Glomerular endothelial cell (primary cell): ENCODE measurements at regions not wholly inside any gene's neighbourhood (a gene's known extent, or its start where the extent isn't known, plus 50 kb on each side); places are given as distances from the start of the nearest gene placed in this dataset.

ENCODE experiments used
- DNase-seq: peaks from one replicate; pipeline ENCODE4 v3.0.0-alpha.2; 2011; ENCODE audit warnings: low read depth, low spot score; ENCODE audit errors: extremely low read depth

GRCh38 chr9:82208741-82209450 is 220.3 kb downstream of the SPATA31D1 start:
- no peak for DNase-seq

- no peak for DNase-seq
Measured at GRCh38 chr9:82209797-82210470, 221.4 kb downstream of the SPATA31D1 start.

- no peak for DNase-seq
Measured at GRCh38 chr9:82212885-82213284, 224.3 kb downstream of the SPATA31D1 start.

DNA sequence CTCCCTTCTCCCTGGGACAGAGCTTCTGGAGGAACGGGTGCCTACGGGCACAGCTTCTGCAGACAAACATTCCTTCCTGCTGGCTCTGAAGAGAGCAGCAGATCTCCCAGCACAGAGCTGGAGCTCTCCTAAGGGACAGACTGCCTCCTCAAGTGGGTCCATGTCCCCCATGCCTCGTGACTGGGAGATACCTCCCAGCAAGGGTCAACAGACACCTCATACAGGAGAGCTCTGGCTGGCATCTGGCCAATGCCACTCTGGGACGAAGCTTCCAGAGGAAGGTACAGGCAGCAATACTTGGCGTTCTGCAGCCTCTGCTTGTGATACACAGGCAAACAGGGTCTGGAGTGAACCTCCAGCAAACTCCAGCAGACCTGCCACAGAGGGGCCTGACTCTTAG is 227.9 kb downstream of the SPATA31D1 start:
- DNase-seq, result no peak

GRCh38 chr9:82223442-82223841 is 234.9 kb downstream of the SPATA31D1 start:
- DNase-seq, result no peak

- no peak for DNase-seq
Measured at GRCh38 chr9:82231411-82231810, 242.8 kb downstream of the SPATA31D1 start.

- no peak for DNase-seq
Measured at GRCh38 chr9:82234160-82234943, 245.8 kb downstream of the SPATA31D1 start.

DNA sequence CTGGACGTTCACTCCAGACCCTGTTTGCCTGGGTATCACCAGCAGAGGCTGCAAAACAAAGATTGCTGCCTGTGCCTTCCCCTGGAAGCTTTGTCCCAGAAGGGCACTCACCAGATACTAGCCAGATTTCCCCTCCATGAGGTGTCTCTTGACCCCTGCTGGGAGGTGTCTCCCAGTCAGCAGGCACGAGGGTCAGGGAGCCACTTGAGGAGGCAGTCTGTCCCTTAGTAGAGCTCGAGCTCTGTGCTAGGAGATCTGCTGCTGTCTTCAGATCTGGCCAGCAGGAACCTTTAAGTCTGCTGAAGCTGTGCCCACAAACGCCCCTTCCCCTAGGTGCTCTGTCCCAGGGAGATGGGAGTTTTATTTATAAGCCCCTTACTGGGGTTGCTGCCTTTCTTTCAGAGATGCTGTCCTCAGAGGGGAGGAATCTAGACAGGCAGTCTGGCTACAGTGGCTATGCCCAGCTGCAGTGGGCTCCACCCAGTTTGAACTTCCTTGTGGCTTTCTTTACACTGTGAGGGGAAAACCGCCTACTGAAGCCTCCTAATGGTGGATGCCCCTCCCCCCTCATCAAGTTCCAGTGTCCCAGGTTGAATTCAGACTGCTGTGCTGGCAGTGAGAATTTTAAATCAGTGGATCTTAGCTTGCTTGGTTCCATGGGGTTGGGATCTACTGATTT is 253.9 kb downstream of the SPATA31D1 start:
- DNase-seq, result no peak

GRCh38 chr9:82247318-82247717 is 258.7 kb downstream of the SPATA31D1 start:
- no peak for DNase-seq

DNA sequence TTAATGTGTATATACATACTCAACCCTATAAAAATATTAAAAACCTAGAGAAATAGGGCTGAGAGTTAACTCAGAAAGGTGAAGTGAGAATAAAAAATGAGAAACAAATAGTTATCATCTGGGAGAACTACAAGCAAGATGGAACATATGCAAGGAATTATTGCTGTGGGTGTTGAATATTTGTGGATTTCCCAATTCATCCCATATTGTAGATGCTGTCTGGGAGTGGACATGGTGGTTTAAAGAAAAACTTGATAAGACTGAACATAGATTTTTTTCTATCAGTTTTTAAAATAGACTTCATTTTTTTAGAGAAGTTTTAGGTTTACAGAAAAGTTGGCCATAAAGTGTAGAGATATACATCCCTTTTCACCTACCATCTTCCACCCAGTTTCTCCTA is 263.5 kb downstream of the SPATA31D1 start:
- DNase-seq, result no peak

DNA sequence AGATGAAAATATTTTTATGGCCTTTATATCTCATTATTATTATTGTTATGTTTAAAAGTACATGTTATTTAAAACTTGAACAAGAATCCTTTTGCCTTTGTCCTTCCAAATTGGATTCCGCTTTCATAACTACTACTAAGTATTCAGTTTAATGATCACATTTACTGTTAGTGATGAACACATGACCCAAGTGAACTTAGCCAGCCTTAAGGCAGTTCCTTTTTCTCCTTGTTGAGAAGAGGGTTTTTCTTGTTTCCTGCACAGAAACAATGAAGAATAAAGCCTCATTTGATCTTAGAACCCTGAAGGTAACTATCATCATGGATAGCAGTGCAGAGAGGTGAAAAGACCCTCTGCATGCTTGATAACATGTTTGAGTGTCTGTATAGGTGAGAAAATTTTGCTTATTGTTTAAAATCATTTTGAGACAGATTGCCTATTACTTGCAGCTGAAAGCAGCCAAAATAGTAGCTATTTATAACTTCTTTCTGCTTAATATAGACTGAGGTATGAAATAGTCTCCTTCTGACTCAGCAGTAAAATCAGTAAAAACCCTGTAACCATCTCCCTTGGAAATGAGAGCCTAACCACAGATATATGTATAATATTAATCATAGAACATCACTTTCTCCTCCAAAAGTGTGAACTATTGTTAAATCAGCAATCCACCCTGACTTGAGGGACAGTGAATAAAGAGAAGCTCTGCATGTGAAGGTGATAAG is 266.2 kb downstream of the SPATA31D1 start:
- DNase-seq, result no peak

DNA sequence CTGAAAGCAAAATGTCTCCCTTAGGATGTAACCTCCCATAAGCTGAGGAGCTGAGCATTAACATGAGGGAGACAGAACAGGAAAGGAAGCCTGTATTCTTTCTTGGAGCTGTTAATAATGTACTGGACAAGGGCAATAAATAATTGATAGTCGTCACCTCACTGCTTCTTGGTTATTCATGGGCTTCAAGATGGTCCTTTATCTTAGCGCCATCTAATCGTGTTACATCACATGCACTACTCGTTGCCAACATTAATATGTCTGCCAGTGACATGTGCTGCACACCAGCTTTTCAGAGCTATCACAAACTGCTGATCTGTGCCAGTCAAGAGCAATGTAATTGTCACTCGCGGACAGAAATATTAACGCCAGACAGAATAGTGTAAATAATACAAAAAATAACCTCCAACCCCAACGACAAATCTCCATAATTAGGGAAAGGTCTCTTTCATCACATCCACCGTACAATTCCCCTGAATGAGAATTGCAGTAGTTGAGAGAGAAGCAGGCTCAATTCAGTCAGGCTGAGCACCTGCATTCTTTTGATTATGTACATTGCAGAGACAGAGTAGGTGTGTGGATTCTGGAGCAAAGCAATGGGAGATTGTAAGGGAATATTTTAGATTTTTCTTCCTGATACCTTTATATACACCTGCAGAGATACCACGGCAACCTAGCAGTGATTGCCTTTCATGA is 267.1 kb downstream of the SPATA31D1 start:
- no peak for DNase-seq

GRCh38 chr9:82260691-82261090 is 272.1 kb downstream of the SPATA31D1 start:
- no peak for DNase-seq

DNA sequence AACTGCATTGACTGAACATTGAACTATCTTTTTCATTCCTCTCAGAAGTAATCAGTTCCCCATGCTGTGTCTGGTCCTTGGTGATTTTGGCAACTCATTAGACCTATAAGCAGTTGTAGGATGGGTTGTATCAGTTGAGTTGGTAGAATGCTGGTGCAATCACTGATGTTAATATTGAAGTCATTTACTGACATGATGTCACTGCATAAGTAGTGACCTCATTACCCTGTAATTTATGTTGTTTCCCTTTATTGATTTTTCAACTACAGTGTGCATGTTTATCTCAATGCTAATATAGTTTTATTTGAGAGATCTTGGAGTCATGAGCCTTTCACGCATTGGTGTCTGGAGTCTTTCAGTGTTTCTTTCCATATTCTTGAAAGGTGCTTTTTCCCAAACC is 275.0 kb downstream of the SPATA31D1 start:
- DNase-seq, result no peak

GRCh38 chr9:82271106-82271561 is 282.6 kb downstream of the SPATA31D1 start:
- DNase-seq, result no peak

- DNase-seq, result no peak
Measured at GRCh38 chr9:82273121-82273520, 284.5 kb downstream of the SPATA31D1 start.

GRCh38 chr9:82275258-82275927 is 286.8 kb downstream of the SPATA31D1 start:
- no peak for DNase-seq

- DNase-seq, result no peak
Measured at GRCh38 chr9:82281066-82281465, 292.5 kb downstream of the SPATA31D1 start.

GRCh38 chr9:82284758-82285157 is 296.2 kb downstream of the SPATA31D1 start:
- DNase-seq, result no peak
